Activated B cell treated with CpG ODN at 0.5 μM for 24 hours (primary cell): ENCODE measurements at regions not wholly inside any gene's neighbourhood (a gene's known extent, or its start where the extent isn't known, plus 50 kb on each side); places are given as distances from the start of the nearest gene placed in this dataset.

Experiments used
- ATAC-seq: fragments of 200-7000 bp; cut with Tn5 transposase; one replicate; pipeline ENCODE4 v1.10.0; 2021; ENCODE audit warnings: low read depth, mild to moderate bottlenecking, moderate library complexity
- CTCF ChIA-PET: fragments of 350-600 bp; sonication (Branson Sonifier 250); formaldehyde crosslinking; loops from one replicate; lab custom pipeline; 2021; ENCODE audit warnings: antibody characterized with exemption; lab: Charles Lee
- POLR2A ChIA-PET: fragments of 350-600 bp; sonication (Branson Sonifier 250); formaldehyde crosslinking; loops from one replicate; lab custom pipeline; 2021; ENCODE audit warnings: antibody characterized with exemption; lab: Charles Lee
- DNase-seq: peaks from one replicate; pipeline ENCODE4 v3.0.0; 2022
- H3K27ac Mint-ChIP-seq: one replicate; pipeline ENCODE4 v1.8.0; 2020; ENCODE audit warnings: mixed read lengths
- H3K27me3 Mint-ChIP-seq: one replicate; pipeline ENCODE4 v1.8.0; 2021; ENCODE audit warnings: mixed read lengths
- H3K36me3 Mint-ChIP-seq: one replicate; pipeline ENCODE4 v1.8.0; 2021; ENCODE audit warnings: low read depth, mixed read lengths
- H3K4me1 Mint-ChIP-seq: one replicate; pipeline ENCODE4 v1.8.0; 2021; ENCODE audit warnings: mixed read lengths
- H3K4me3 Mint-ChIP-seq: one replicate; pipeline ENCODE4 v1.8.0; 2020; ENCODE audit warnings: mild to moderate bottlenecking, mixed read lengths
- H3K9me3 Mint-ChIP-seq: one replicate; pipeline ENCODE4 v1.8.0; 2020; ENCODE audit warnings: mixed read lengths
- CTCF ChIP-seq: fragments of 200-600 bp; IDR thresholded peaks from one replicate; pipeline ENCODE4 v1.8.0; 2022; ENCODE audit warnings: antibody characterized with exemption, mild to moderate bottlenecking
- intact Hi-C: fragments of 100-400 bp; cut with micrococcal nuclease; formaldehyde crosslinking; loops from one replicate; pipeline ENCODE4 v1.15.1; 2024

GRCh38 chr2:144206019-144206418 is 313.9 kb downstream of the ZEB2 start:
- intact Hi-C loops, result no loop called here
- Mint-ChIP-seq H3K4me1 (peaks cover 10% of the 10 kb centered on the region), H3K9me3 (no peaks in the 10 kb centered on the region), H3K4me3 (no peak overlapping the region), H3K27ac (no peak overlapping the region), H3K27me3 (no peaks in the 10 kb centered on the region), H3K36me3 (peaks cover 19% of the 10 kb centered on the region)
- POLR2A ChIA-PET, result no interaction called here
- DNase-seq, result no peak
- TF ChIP-seq CTCF, result no peak
- ATAC-seq, result no peak
- CTCF ChIA-PET, result no interaction called here

GRCh38 chr2:144201868-144202468 is 318.0 kb downstream of the ZEB2 start:
- Mint-ChIP-seq H3K4me3 (no peak overlapping the region), H3K27ac (no peak overlapping the region), H3K36me3 (peaks cover 7% of the 10 kb centered on the region), H3K9me3 (no peaks in the 10 kb centered on the region), H3K27me3 (no peaks in the 10 kb centered on the region), H3K4me1 (peaks cover 11% of the 10 kb centered on the region)
- DNase-seq (no peak), ATAC-seq (no peak)
- CTCF ChIA-PET, result interaction anchor here (1.3 kb wide), 1 partner anchor 18 kb away, joined by 4 read pairs; no protein-coding TSS in a partner anchor
- intact Hi-C loops, result no loop called here
- TF ChIP-seq CTCF, result no peak
- POLR2A ChIA-PET, result no interaction called here

GRCh38 chr2:144201126-144201525 is 318.8 kb downstream of the ZEB2 start:
- ATAC-seq (no peak), DNase-seq (no peak)
- CTCF ChIA-PET, result no interaction called here
- no peak overlapping the region for H3K4me3 Mint-ChIP-seq
- peaks cover 11% of the 10 kb centered on the region for H3K4me1 Mint-ChIP-seq
- H3K27ac Mint-ChIP-seq, result no peak overlapping the region
- intact Hi-C loops, result no loop called here
- no peaks in the 10 kb centered on the region for H3K9me3 Mint-ChIP-seq
- POLR2A ChIA-PET, result interaction anchor here (0.6 kb wide), 1 partner anchor 9 kb away, joined by 3 read pairs; no protein-coding TSS in a partner anchor
- no peak for TF ChIP-seq CTCF
- H3K36me3 Mint-ChIP-seq, result peaks cover 7% of the 10 kb centered on the region
- H3K27me3 Mint-ChIP-seq, result no peaks in the 10 kb centered on the region

- H3K4me3 Mint-ChIP-seq, result no peak overlapping the region
- H3K27ac Mint-ChIP-seq, result no peak overlapping the region
- ChIA-PET CTCF (no interaction called here), POLR2A (interaction anchor here (0.6 kb wide), 1 partner anchor 89 kb away, joined by 3 read pairs; no protein-coding TSS in a partner anchor)
- peaks cover 3% of the 10 kb centered on the region for H3K36me3 Mint-ChIP-seq
- no peaks in the 10 kb centered on the region for H3K9me3 Mint-ChIP-seq
- intact Hi-C loops, result loop anchor here (5.0 kb wide), 1 partner anchor 39 kb away; no protein-coding TSS in a partner anchor
- H3K27me3 Mint-ChIP-seq, result no peaks in the 10 kb centered on the region
- DNase-seq, result no peak
- no peak for TF ChIP-seq CTCF
- ATAC-seq, result no peak
- peaks cover 20% of the 10 kb centered on the region for H3K4me1 Mint-ChIP-seq
These were observed 321.8 kb downstream of the ZEB2 start for GRCh38 chr2:144198116-144198515.

GRCh38 chr2:144194326-144195071 is 325.4 kb downstream of the ZEB2 start:
- DNase-seq (no peak), ATAC-seq (peak; percentile 65)
- H3K9me3 Mint-ChIP-seq, result no peaks in the 10 kb centered on the region
- H3K36me3 Mint-ChIP-seq, result no peaks in the 10 kb centered on the region
- no peak for TF ChIP-seq CTCF
- CTCF ChIA-PET, result interaction anchor here (0.6 kb wide), 1 partner anchor 1158 kb away, joined by 3 read pairs; no protein-coding TSS in a partner anchor
- POLR2A ChIA-PET, result interaction anchor here (0.6 kb wide), 1 partner anchor 130 kb away, joined by 9 read pairs; no protein-coding TSS in a partner anchor
- peaks cover 17% of the 10 kb centered on the region for H3K4me1 Mint-ChIP-seq
- no peak overlapping the region for H3K4me3 Mint-ChIP-seq
- intact Hi-C loops, result loop anchor here (5.0 kb wide), 1 partner anchor 43 kb away; no protein-coding TSS in a partner anchor
- H3K27ac Mint-ChIP-seq, result peak overlapping the region; percentile 56
- H3K27me3 Mint-ChIP-seq, result no peaks in the 10 kb centered on the region
